ENCODE measurements at regions not wholly inside any gene's neighbourhood (a gene's known extent, or its start where the extent isn't known, plus 50 kb on each side); places are given as distances from the start of the nearest gene placed in this dataset.
A peak's percentile ranks its signal among the peaks of the same experiment; 100 is the strongest.

DNA sequence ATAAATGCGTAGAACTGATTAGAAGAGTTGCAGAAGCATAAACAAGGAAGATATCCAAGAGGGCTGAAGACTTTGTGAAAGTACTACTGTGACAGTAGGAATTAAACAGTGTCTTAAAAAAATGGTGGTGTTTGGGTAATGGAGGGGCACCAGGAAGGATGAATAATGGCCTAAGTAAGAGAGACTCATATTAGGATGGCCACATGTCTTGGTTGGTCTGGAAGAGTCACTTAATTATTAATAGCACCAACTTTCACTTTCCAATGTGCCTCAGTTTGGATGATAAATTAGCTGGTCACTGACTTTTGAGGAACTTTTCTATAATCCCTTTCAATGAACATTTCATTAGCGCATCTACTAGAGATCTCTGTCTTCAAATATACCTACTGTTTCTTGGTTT, 372.2 kb downstream of the NYAP2 start:
- no peak overlapping the region for H3K4me3 ChIP-seq
- no peaks in the 10 kb centered on the region for H3K36me3 ChIP-seq
- ATAC-seq (no peak), DNase-seq (no peak)
- H3K9me3 ChIP-seq, result peaks cover 0 to 23% (median 4%) of the 10 kb centered on the region in 12 donors
- no peak overlapping the region for H3K27ac ChIP-seq
- whole genome bisulfite sequencing, 4 donors, result 89 to 93% (median 90%) methylated on average over 2 of the region's 2 CpGs
- no peaks in the 10 kb centered on the region for H3K27me3 ChIP-seq
- intact Hi-C loops (cut with DNase I), result no loop called here
- peaks cover 0 to 10% (median 0%) of the 10 kb centered on the region in 12 donors for H3K4me1 ChIP-seq
- TF ChIP-seq, protein P1, sequence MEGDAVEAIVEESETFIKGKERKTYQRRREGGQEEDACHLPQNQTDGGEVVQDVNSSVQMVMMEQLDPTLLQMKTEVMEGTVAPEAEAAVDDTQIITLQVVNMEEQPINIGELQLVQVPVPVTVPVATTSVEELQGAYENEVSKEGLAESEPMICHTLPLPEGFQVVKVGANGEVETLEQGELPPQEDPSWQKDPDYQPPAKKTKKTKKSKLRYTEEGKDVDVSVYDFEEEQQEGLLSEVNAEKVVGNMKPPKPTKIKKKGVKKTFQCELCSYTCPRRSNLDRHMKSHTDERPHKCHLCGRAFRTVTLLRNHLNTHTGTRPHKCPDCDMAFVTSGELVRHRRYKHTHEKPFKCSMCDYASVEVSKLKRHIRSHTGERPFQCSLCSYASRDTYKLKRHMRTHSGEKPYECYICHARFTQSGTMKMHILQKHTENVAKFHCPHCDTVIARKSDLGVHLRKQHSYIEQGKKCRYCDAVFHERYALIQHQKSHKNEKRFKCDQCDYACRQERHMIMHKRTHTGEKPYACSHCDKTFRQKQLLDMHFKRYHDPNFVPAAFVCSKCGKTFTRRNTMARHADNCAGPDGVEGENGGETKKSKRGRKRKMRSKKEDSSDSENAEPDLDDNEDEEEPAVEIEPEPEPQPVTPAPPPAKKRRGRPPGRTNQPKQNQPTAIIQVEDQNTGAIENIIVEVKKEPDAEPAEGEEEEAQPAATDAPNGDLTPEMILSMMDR (IDR thresholded peaks at IDR 0.05), result no peak
- TF ChIP-seq POLR2A (IDR thresholded peaks at IDR 0.05), result no peak

DNA sequence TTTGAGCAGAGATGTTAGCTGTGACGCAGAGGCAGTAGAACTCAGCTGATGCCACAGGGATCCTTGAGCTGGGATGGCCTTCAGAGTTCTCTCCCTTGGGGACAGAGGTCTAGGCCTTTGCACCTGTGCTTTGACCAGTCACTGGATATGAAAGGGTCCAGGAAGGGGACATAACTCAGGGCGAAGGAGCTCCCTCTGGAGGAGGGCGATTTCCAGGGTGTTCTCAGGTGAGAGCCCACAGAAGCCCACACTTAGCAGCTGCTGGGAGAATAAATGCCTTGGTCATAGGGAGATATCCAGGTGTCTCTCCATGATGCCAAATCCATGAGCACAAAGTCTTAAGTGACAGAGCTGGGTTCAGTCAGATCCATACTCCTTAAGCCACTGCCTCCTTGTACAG, 369.2 kb downstream of the NYAP2 start:
- ATAC-seq (no peak), DNase-seq (no peak)
- TF ChIP-seq, protein P1 (IDR thresholded peaks at IDR 0.05), result no peak
- TF ChIP-seq POLR2A (IDR thresholded peaks at IDR 0.05), result no peak
- Histone ChIP-seq H3K4me1 (peaks cover 0 to 13% (median 0%) of the 10 kb centered on the region in 12 donors), H3K4me3 (no peak overlapping the region), H3K27me3 (no peaks in the 10 kb centered on the region), H3K27ac (no peak overlapping the region), H3K9me3 (peaks cover 0 to 4% (median 0%) of the 10 kb centered on the region in 12 donors), H3K36me3 (no peaks in the 10 kb centered on the region)
- WGBS, 4 donors, result 83 to 95% (median 87%) methylated on average over 3 of the region's 3 CpGs
- intact Hi-C loops (cut with DNase I), result no loop called here

DNA sequence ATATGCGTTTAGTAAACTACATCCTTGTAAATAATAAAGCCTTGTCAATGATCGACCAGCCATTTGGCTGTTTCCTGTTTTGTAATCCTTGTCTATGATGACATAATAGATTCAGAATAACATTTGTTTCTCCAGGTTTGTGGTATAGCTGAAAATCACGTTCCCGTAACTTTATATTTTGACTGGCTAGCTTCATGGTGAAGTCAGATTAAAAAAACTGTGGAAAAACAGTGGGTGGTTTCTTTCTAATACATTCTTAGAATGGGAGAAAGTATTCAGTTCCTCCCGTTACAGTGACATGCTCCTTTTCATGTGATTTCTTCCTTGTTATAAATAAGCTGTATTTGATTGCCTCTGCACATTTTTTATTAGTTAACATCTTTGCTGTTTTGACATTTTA, 366.9 kb downstream of the NYAP2 start:
- Histone ChIP-seq H3K4me1 (peaks cover 0 to 13% (median 0%) of the 10 kb centered on the region in 12 donors), H3K27me3 (no peaks in the 10 kb centered on the region), H3K4me3 (no peak overlapping the region), H3K36me3 (no peaks in the 10 kb centered on the region), H3K27ac (peak overlapping the region in 3 of 12 donors; percentile 9 to 26 (median 19)), H3K9me3 (peaks cover 0 to 4% (median 0%) of the 10 kb centered on the region in 12 donors)
- no peak for DNase-seq
- WGBS, 4 donors, result 60 to 67% (median 63%) methylated on average over 5 of the region's 5 CpGs
- no peak for TF ChIP-seq POLR2A (IDR thresholded peaks at IDR 0.05)
- TF ChIP-seq, protein P1 (IDR thresholded peaks at IDR 0.05), result no peak
- intact Hi-C loops (cut with DNase I), result no loop called here
- ATAC-seq, result no peak

DNA sequence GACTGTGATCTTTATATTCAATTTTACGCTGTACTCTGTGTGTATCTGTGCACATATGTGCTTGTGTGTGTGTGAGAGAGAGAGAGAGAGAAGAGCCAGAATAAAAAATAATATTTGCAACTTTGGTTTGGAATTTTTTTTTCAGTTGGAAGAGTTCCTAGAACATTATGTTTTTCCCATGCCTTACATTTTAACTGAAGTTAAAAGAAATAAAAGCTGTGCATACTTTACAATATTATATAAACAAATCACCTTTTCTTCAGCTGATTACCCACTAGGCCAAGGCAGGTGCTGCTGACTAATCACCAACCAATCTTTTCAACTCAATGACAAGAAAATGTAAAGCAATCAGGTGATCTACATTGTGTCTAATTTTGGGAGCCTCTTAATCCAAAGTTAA, 366.3 kb downstream of the NYAP2 start:
- Histone ChIP-seq H3K27ac (peak overlapping the region in 3 of 12 donors; percentile 9 to 26 (median 19)), H3K4me1 (peaks cover 0 to 13% (median 0%) of the 10 kb centered on the region in 12 donors), H3K9me3 (peaks cover 0 to 4% (median 0%) of the 10 kb centered on the region in 12 donors), H3K27me3 (no peaks in the 10 kb centered on the region), H3K4me3 (no peak overlapping the region), H3K36me3 (no peaks in the 10 kb centered on the region)
- intact Hi-C loops (cut with DNase I), result no loop called here
- WGBS, 4 donors, result 74 to 83% (median 82%) methylated on average over 1 of the region's 1 CpG
- DNase-seq (no peak), ATAC-seq (no peak)
- TF ChIP-seq, protein P1 (IDR thresholded peaks at IDR 0.05), result no peak
- no peak for TF ChIP-seq POLR2A (IDR thresholded peaks at IDR 0.05)

All from heart left ventricle (tissue), 16 donors.